Psoas muscle (tissue), 7 donors: ENCODE measurements at regions not wholly inside any gene's neighbourhood (a gene's known extent, or its start where the extent isn't known, plus 50 kb on each side); places are given as distances from the start of the nearest gene placed in this dataset.

Source experiments
- ATAC-seq, 4 donors: fragments of 200-7000 bp; cut with Tn5 transposase; one replicate each; pipeline ENCODE4 v1.9.1; 2020; ENCODE audit warnings: moderate library complexity in 3 of 4, mild to moderate bottlenecking in 2 of 4
- DNase-seq, 2 donors: peaks; one replicate each; pipeline ENCODE4 v3.0.0-alpha.2; 2020
- H3K27ac ChIP-seq: fragments of 200-600 bp; one replicate; pipeline ENCODE4 v1.8.0; 2022
- H3K27me3 ChIP-seq, 3 donors: fragments of 200-600 bp in 1 of 3; one replicate each; pipeline versions ENCODE4 v1.6.1 to v1.8.0; 2013 to 2022; ENCODE audit warnings: low read length in 2 of 3, mild to moderate bottlenecking in 2 of 3, moderate library complexity in 1 of 3; ENCODE audit not compliant: insufficient read depth in 3 of 3
- H3K36me3 ChIP-seq, 2 donors: fragments of 200-600 bp in 1 of 2; one replicate each; pipeline versions ENCODE4 v1.6.1 to v1.8.0; 2013 to 2022; ENCODE audit warnings: low read depth in 1 of 2, mild to moderate bottlenecking in 1 of 2, moderate library complexity in 1 of 2; ENCODE audit not compliant: insufficient read depth in 1 of 2
- H3K4me1 ChIP-seq: fragments of 200-600 bp; one replicate; pipeline ENCODE4 v1.8.0; 2022
- H3K4me3 ChIP-seq: fragments of 200-600 bp; one replicate; pipeline ENCODE4 v1.8.0; 2022; ENCODE audit warnings: mild to moderate bottlenecking
- H3K9me3 ChIP-seq: fragments of 200-600 bp; one replicate; pipeline ENCODE4 v1.8.0; 2022
- CTCF ChIP-seq: fragments of 200-600 bp; IDR thresholded peaks from one replicate; pipeline ENCODE4 v1.8.0; 2022; ENCODE audit warnings: antibody characterized with exemption
- WGBS, 3 donors: extraction: QIAGEN DNeasy Blood & Tissue Kit; methylation state at CpG; one replicate each; pipeline versions ENCODE4 v1.1.6 to v1.1.7; 2013; 5-methylcytosine and 5-hydroxymethylcytosine counted together
- intact Hi-C, 2 donors: fragments of 100-400 bp; cut with DNase I; formaldehyde crosslinking; loops; one replicate each; pipeline versions ENCODE4 v1.11.0 to v1.14.2; 2022
- donor health status: healthy with polysubstance abuse.
- donor health status: DM: no; HTN: no; CAD: no; lungs with moderate emphysema.
- donor health status: Bipolar disorder and iron deficiency.
- donor health status: healthy.
- donor health status: DM: yes; HTN: yes; CAD: no.
- donor health status: DM: no; HTN: no; CAD: no.
- donor health status: DM: yes; HTN: yes; CAD: no.

GRCh38 chr6:140917911-140918310, 1214.8 kb upstream of the GJE1 start:
- Histone ChIP-seq H3K9me3 (no peaks in the 10 kb centered on the region), H3K4me1 (peaks cover 3% of the 10 kb centered on the region), H3K36me3 (no peaks in the 10 kb centered on the region), H3K27ac (no peak overlapping the region), H3K4me3 (no peak overlapping the region), H3K27me3 (no peaks in the 10 kb centered on the region)
- WGBS, 3 donors = 78 to 85% (median 84%) methylated on average over 2 of the region's 2 CpGs
- DNase-seq (no peak), ATAC-seq (no peak)
- no peak for TF ChIP-seq CTCF
- intact Hi-C loops = no loop called here

- intact Hi-C loops = no loop called here
- Histone ChIP-seq H3K36me3 (no peaks in the 10 kb centered on the region), H3K4me3 (no peak overlapping the region), H3K27ac (no peak overlapping the region), H3K9me3 (no peaks in the 10 kb centered on the region), H3K4me1 (peaks cover 3% of the 10 kb centered on the region), H3K27me3 (no peaks in the 10 kb centered on the region)
- DNase-seq (no peak), ATAC-seq (no peak)
- no peak for TF ChIP-seq CTCF
- 58 to 61% (median 59%) methylated on average over 3 of the region's 3 CpGs for WGBS, 3 donors
Measured at GRCh38 chr6:140915551-140915950, 1217.2 kb upstream of the GJE1 start.

- no peaks in the 10 kb centered on the region for H3K27me3 ChIP-seq
- no peak overlapping the region for H3K4me3 ChIP-seq
- ATAC-seq (no peak), DNase-seq (no peak)
- H3K9me3 ChIP-seq = no peaks in the 10 kb centered on the region
- TF ChIP-seq CTCF = no peak
- peaks cover 3% of the 10 kb centered on the region for H3K4me1 ChIP-seq
- no peak overlapping the region for H3K27ac ChIP-seq
- 5 to 12% (median 6%) methylated on average over 1 of the region's 1 CpG for WGBS, 3 donors
- H3K36me3 ChIP-seq = no peaks in the 10 kb centered on the region
- intact Hi-C loops = no loop called here
Measured at GRCh38 chr6:140915103-140915502, 1217.6 kb upstream of the GJE1 start.

- no peaks in the 10 kb centered on the region for H3K27me3 ChIP-seq
- WGBS, 3 donors = 79 to 84% (median 81%) methylated on average over 3 of the region's 3 CpGs
- intact Hi-C loops = no loop called here
- no peaks in the 10 kb centered on the region for H3K36me3 ChIP-seq
- peaks cover 3% of the 10 kb centered on the region for H3K4me1 ChIP-seq
- DNase-seq = no peak
- no peak for TF ChIP-seq CTCF
- no peak overlapping the region for H3K4me3 ChIP-seq
- H3K9me3 ChIP-seq = no peaks in the 10 kb centered on the region
- no peak for ATAC-seq
- no peak overlapping the region for H3K27ac ChIP-seq
Measured at GRCh38 chr6:140912686-140913085, 1220.0 kb upstream of the GJE1 start.

GRCh38 chr6:140909625-140910024, 1223.1 kb upstream of the GJE1 start:
- DNase-seq = no peak
- 82 to 83% (median 83%) methylated on average over 1 of the region's 1 CpG for WGBS, 3 donors
- ATAC-seq = no peak
- intact Hi-C loops = no loop called here
- H3K9me3 ChIP-seq = no peaks in the 10 kb centered on the region
- no peak overlapping the region for H3K4me3 ChIP-seq
- no peak for TF ChIP-seq CTCF
- no peaks in the 10 kb centered on the region for H3K36me3 ChIP-seq
- H3K4me1 ChIP-seq = no peaks in the 10 kb centered on the region
- H3K27ac ChIP-seq = no peak overlapping the region
- H3K27me3 ChIP-seq = no peaks in the 10 kb centered on the region
